HepG2 (cell line): ENCODE measurements at regions not wholly inside any gene's neighbourhood (a gene's known extent, or its start where the extent isn't known, plus 50 kb on each side); places are given as distances from the start of the nearest gene placed in this dataset.

Experiments
- MYNN ChIP-seq: sonication (generic); formaldehyde crosslinking; IDR thresholded peaks from 2 replicates; pipeline ENCODE4 v1.4.0; 2020; ENCODE audit warnings: mild to moderate bottlenecking, low read depth, missing genetic modification reagents
- TF ChIP-seq, protein P1 (sequence below): sonication (generic); formaldehyde crosslinking; IDR thresholded peaks from 2 replicates; pipeline ENCODE4 v1.5.0; 2020; ENCODE audit warnings: mild to moderate bottlenecking, missing genetic modification reagents, moderate library complexity
- TF ChIP-seq, protein P2 (sequence below), 2 experiments: IDR thresholded peaks; 2 replicates each; pipeline ENCODE4 v1.6.1; 2011 to 2012; ENCODE audit warnings: low read length in 2 of 2, borderline replicate concordance in 1 of 2, low read depth in 1 of 2, mild to moderate bottlenecking in 1 of 2, moderate library complexity in 1 of 2

DNA sequence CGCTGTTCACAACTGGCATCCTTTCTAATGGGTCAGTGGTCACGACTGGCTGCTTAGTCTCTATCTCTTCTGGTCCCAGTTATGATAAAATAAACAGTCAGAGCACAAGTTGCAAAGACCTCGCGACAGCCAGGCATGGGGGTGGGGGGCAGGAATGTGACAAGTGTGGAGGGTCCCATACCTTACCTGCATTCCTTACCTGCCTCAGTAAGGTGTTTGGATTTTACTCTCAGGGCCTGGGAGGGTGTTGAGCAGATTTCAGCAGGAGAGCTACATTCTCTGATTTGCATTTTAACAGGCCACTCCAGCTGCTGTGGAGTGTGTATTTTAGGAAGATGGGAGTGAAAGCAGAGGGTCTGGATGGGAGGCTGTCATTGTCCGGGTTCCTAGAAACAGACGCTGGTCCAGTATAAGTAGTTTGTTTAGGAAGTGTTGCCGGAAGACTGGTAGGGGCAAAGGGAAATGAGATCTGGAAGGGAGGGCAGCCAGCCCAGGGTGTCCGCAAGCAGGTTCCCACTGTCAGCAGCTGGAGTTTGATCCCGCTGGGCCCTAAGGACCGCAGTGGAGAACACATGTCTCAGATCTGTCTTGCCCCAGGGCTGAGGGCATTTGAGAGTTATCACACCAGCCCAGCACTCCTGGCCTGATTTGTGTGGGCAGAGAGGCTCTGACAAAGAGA is 920.0 kb downstream of the UQCRFS1 start:
- TF ChIP-seq, protein P1, sequence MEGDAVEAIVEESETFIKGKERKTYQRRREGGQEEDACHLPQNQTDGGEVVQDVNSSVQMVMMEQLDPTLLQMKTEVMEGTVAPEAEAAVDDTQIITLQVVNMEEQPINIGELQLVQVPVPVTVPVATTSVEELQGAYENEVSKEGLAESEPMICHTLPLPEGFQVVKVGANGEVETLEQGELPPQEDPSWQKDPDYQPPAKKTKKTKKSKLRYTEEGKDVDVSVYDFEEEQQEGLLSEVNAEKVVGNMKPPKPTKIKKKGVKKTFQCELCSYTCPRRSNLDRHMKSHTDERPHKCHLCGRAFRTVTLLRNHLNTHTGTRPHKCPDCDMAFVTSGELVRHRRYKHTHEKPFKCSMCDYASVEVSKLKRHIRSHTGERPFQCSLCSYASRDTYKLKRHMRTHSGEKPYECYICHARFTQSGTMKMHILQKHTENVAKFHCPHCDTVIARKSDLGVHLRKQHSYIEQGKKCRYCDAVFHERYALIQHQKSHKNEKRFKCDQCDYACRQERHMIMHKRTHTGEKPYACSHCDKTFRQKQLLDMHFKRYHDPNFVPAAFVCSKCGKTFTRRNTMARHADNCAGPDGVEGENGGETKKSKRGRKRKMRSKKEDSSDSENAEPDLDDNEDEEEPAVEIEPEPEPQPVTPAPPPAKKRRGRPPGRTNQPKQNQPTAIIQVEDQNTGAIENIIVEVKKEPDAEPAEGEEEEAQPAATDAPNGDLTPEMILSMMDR: no peak
- no peak for TF ChIP-seq MYNN (CRISPR knock-in tag)
- TF ChIP-seq, protein P2, sequence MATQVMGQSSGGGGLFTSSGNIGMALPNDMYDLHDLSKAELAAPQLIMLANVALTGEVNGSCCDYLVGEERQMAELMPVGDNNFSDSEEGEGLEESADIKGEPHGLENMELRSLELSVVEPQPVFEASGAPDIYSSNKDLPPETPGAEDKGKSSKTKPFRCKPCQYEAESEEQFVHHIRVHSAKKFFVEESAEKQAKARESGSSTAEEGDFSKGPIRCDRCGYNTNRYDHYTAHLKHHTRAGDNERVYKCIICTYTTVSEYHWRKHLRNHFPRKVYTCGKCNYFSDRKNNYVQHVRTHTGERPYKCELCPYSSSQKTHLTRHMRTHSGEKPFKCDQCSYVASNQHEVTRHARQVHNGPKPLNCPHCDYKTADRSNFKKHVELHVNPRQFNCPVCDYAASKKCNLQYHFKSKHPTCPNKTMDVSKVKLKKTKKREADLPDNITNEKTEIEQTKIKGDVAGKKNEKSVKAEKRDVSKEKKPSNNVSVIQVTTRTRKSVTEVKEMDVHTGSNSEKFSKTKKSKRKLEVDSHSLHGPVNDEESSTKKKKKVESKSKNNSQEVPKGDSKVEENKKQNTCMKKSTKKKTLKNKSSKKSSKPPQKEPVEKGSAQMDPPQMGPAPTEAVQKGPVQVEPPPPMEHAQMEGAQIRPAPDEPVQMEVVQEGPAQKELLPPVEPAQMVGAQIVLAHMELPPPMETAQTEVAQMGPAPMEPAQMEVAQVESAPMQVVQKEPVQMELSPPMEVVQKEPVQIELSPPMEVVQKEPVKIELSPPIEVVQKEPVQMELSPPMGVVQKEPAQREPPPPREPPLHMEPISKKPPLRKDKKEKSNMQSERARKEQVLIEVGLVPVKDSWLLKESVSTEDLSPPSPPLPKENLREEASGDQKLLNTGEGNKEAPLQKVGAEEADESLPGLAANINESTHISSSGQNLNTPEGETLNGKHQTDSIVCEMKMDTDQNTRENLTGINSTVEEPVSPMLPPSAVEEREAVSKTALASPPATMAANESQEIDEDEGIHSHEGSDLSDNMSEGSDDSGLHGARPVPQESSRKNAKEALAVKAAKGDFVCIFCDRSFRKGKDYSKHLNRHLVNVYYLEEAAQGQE (IDR thresholded peaks at IDR 0.05; ENCODE audit: borderline replicate concordance in 1 of 2, low read depth in 1 of 2, low read length in 2 of 2): no peak
